Kidney epithelial cell (primary cell): ENCODE measurements at regions not wholly inside any gene's neighbourhood (a gene's known extent, or its start where the extent isn't known, plus 50 kb on each side); places are given as distances from the start of the nearest gene placed in this dataset.

Source experiments
- DNase-seq: peaks from one replicate; pipeline ENCODE4 v3.0.0-alpha.2; 2010; ENCODE audit warnings: low read depth
- H3K27me3 ChIP-seq: 2 replicates; pipeline ENCODE4 v1.6.0; 2011; ENCODE audit warnings: low read length; ENCODE audit not compliant: control insufficient read depth, insufficient read depth
- H3K36me3 ChIP-seq: 2 replicates; pipeline ENCODE4 v1.5.1; 2011; ENCODE audit warnings: low read length; ENCODE audit not compliant: control insufficient read depth, insufficient read depth
- H3K4me3 ChIP-seq: 2 replicates; pipeline ENCODE4 v1.5.1; 2011; ENCODE audit warnings: low read depth, mild to moderate bottlenecking, control low read depth, low read length
- TF ChIP-seq, protein P1 (sequence below): IDR thresholded peaks from 2 replicates; pipeline ENCODE4 v1.5.1; 2011; ENCODE audit warnings: mild to moderate bottlenecking, moderate library complexity, low read length, control low read depth, inconsistent platforms; ENCODE audit not compliant: insufficient read depth, poor library complexity, severe bottlenecking

DNA sequence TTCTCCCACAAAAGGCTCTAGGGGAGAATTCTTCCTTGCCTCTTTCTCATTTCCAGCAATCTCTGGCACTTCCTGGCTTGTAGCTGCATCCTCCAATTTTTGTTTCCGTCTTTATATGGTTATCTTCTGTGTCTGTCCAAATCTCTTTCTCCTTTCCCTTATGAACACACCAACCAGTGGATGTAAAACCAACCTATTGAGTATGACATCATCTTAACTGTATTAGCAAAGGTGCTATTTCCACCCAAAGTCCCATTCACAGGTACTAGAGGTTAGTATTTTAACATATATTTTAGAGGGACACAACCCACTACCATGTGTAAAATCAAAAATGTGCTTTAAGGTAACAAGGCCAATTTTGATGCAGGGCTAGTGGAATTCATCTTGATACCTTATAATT, 129.0 kb downstream of the RAP2A start:
- H3K4me3 ChIP-seq: no peak overlapping the region
- no peak for DNase-seq
- no peaks in the 10 kb centered on the region for H3K27me3 ChIP-seq
- TF ChIP-seq, protein P1, sequence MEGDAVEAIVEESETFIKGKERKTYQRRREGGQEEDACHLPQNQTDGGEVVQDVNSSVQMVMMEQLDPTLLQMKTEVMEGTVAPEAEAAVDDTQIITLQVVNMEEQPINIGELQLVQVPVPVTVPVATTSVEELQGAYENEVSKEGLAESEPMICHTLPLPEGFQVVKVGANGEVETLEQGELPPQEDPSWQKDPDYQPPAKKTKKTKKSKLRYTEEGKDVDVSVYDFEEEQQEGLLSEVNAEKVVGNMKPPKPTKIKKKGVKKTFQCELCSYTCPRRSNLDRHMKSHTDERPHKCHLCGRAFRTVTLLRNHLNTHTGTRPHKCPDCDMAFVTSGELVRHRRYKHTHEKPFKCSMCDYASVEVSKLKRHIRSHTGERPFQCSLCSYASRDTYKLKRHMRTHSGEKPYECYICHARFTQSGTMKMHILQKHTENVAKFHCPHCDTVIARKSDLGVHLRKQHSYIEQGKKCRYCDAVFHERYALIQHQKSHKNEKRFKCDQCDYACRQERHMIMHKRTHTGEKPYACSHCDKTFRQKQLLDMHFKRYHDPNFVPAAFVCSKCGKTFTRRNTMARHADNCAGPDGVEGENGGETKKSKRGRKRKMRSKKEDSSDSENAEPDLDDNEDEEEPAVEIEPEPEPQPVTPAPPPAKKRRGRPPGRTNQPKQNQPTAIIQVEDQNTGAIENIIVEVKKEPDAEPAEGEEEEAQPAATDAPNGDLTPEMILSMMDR: no peak
- no peaks in the 10 kb centered on the region for H3K36me3 ChIP-seq

DNA sequence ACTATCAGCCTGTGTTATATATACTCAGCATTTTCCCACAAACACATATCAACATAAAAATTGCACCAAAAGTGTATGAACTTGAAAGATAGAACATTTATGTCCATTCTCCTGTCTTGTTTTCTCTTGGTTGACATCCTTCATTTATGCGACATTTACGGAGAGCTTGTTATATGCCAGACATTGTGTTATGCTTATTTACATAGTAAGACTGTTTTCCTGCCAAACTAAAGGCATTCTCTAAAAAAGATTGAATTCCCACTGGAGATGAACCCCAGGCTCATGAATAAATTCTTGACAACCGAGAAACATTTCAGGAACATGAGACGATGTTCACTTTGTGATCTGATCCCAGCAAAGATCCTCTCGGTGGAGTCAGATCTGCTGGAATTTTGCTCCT, 131.0 kb downstream of the RAP2A start:
- Histone ChIP-seq H3K36me3 (no peaks in the 10 kb centered on the region), H3K4me3 (no peak overlapping the region), H3K27me3 (no peaks in the 10 kb centered on the region)
- TF ChIP-seq, protein P1: no peak
- DNase-seq: no peak

DNA sequence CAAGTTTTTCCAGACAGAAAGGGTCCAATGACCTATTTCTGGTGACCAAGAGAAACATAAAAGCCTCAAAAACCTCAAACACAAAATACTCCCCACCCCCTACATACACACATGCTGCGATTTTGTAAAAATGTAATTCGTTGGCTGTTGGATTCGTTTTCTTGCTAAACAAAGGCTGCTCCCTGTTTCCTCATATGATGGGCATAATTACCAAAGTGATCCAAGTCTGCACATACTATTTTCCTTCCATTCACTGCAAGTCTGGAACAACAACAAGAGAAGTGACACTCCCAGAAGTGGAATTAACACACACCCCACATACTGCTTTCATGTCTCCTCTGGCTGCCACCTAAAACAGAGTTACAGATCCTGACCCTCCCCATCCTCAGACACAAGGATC, 131.9 kb downstream of the RAP2A start:
- DNase-seq: no peak
- Histone ChIP-seq H3K27me3 (no peaks in the 10 kb centered on the region), H3K4me3 (no peak overlapping the region), H3K36me3 (no peaks in the 10 kb centered on the region)
- TF ChIP-seq, protein P1: no peak

DNA sequence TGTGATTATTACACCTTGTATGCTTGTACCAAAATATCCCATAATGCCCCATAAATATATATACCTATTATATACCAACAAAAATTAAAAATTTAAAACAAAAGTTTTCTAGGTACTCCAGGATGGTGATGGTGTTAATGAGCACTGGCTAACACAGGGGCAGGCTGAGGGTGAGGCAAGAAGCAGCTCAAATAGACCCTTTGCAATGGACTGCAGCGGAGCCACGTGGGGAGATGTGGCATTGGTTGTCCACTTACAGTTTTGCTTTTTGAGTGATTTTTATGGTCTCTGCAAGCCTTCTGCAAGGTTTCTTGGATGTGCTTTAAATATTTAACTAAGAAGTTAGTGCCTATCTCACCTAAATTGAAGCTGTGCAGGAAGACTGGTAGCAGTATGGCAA, 132.9 kb downstream of the RAP2A start:
- TF ChIP-seq, protein P1: no peak
- no peaks in the 10 kb centered on the region for H3K27me3 ChIP-seq
- DNase-seq: no peak
- no peaks in the 10 kb centered on the region for H3K36me3 ChIP-seq
- H3K4me3 ChIP-seq: no peak overlapping the region

DNA sequence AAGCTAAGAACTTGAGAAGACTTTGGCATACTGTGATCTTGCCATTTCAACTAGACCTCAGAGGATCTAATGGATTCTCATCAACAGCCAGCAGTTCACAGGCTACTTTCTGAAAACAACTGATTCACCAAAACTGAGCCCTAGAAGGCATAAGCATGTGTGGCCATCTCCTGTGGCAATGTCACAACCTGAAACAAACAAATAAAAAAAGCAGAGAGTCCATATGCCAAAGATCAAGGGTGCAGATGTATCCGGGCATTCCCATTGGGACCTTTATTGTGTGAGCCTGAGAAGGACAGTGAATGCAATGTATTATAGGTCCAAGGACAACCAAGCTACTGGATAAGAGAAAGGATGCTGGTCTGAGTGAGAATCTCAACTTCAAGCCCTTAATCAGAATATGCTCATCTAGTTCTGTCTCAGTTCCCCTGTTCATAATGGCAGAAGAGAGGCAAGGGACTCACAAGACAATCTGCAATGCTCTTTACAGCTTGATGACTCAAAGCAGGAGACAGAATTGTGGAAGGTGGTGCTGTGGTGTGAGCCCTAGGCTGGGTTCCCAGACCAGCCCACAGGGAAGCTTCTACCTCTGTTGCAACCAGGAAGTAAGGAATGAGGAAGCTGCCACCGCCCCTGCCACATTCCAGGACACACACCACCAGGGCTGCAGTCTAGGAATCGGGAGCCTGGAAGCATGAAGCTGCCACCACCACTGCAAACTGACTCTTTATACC, 133.7 kb downstream of the RAP2A start:
- Histone ChIP-seq H3K36me3 (no peaks in the 10 kb centered on the region), H3K4me3 (no peak overlapping the region), H3K27me3 (no peaks in the 10 kb centered on the region)
- DNase-seq: peak; percentile 28
- TF ChIP-seq, protein P1: no peak

DNA sequence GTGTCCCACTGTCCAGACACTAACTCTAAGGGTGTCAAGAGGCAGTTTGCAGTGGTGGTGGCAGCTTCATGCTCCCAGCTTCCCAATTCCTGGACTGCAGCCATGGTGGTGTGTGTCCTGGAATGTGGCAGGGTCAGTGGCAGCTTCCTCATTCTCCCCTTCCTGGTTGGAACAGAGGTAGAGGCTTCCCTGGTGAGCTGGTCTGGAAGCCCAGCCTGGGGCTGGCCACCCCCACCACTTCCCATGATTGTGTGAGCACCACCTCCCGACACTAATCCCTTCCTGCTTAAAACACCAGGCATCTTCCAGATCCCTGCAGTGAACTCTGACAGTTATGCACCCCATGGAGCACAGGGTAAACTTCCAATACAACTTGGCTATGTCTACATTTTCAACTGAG, 134.9 kb downstream of the RAP2A start:
- no peak for DNase-seq
- Histone ChIP-seq H3K27me3 (no peaks in the 10 kb centered on the region), H3K36me3 (no peaks in the 10 kb centered on the region), H3K4me3 (no peak overlapping the region)
- TF ChIP-seq, protein P1: no peak
